ENCODE measurements at regions not wholly inside any gene's neighbourhood (a gene's known extent, or its start where the extent isn't known, plus 50 kb on each side); places are given as distances from the start of the nearest gene placed in this dataset.

DNA sequence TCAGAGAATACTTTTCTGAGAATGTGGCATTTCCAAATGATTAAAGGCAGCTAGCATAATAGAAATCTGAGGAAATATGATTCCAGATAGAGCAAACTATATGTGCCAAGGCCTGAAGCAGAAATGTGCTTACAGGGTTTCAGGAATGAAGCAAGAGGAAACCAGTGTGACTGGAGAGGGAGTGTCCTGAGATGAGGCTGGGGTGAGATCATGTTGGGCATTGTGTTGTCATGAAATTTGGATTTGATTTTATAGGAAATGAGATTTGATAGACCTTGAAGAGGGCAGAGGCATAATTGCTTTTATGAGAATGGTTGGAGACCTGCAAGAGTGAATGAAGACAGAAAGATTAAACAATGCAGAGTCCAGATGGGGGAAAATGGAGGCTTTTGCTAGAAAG is 338.1 kb upstream of the SNX7 start:
- Histone ChIP-seq H3K4me3 (ENCODE audit: low read length in 3 of 3) (no peak overlapping the region), H3K36me3 (ENCODE audit: control insufficient read depth in 2 of 3, insufficient read depth in 3 of 3, low read length in 3 of 3) (no peaks in the 10 kb centered on the region), H3K27me3 (ENCODE audit: control insufficient read depth, insufficient read depth, low read length) (no peaks in the 10 kb centered on the region), H3K9me3 (ENCODE audit: control insufficient read depth in 2 of 3, insufficient read depth in 1 of 3, low read length in 3 of 3) (no peaks in the 10 kb centered on the region), H3K9ac (ENCODE audit: low read length in 3 of 3) (no peak overlapping the region), H3K4me1 (ENCODE audit: control insufficient read depth in 2 of 3, insufficient read depth in 2 of 3, low read depth in 1 of 3, low read length in 3 of 3) (peaks cover 0 to 2% (median 0%) of the 10 kb centered on the region in 3 donors), H3K27ac (ENCODE audit: low read depth in 2 of 2, low read length in 2 of 2) (no peak overlapping the region)
- intact Hi-C loops (cut with DNase I), result no loop called here
- TF ChIP-seq, protein P1, sequence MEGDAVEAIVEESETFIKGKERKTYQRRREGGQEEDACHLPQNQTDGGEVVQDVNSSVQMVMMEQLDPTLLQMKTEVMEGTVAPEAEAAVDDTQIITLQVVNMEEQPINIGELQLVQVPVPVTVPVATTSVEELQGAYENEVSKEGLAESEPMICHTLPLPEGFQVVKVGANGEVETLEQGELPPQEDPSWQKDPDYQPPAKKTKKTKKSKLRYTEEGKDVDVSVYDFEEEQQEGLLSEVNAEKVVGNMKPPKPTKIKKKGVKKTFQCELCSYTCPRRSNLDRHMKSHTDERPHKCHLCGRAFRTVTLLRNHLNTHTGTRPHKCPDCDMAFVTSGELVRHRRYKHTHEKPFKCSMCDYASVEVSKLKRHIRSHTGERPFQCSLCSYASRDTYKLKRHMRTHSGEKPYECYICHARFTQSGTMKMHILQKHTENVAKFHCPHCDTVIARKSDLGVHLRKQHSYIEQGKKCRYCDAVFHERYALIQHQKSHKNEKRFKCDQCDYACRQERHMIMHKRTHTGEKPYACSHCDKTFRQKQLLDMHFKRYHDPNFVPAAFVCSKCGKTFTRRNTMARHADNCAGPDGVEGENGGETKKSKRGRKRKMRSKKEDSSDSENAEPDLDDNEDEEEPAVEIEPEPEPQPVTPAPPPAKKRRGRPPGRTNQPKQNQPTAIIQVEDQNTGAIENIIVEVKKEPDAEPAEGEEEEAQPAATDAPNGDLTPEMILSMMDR (IDR thresholded peaks at IDR 0.05; ENCODE audit: borderline replicate concordance, extremely low read depth, insufficient read depth), result no peak
- no peak for DNase-seq
- FAIRE-seq, result no peak

DNA sequence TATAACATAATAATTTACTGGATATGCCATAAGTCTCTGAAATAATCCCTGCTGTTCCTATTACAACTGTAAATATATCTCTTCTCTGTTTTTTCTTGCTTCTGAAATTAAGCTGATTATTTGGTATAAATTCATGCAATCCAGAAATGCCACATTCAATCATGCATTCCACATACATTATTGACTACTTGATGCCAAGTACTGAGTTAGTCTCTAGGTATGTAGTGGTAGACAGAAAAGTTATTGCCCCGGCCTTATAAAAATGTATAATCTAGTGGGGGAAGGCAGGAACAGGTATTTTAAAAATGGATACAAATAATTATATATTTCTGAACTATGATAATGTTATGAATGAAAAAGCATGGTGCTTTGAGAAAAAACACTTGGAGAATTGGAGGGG is 338.6 kb upstream of the SNX7 start:
- Histone ChIP-seq H3K4me1 (ENCODE audit: control insufficient read depth in 2 of 3, insufficient read depth in 2 of 3, low read depth in 1 of 3, low read length in 3 of 3) (peaks cover 0 to 2% (median 0%) of the 10 kb centered on the region in 3 donors), H3K36me3 (ENCODE audit: control insufficient read depth in 2 of 3, insufficient read depth in 3 of 3, low read length in 3 of 3) (no peaks in the 10 kb centered on the region), H3K27ac (ENCODE audit: low read depth in 2 of 2, low read length in 2 of 2) (no peak overlapping the region), H3K27me3 (ENCODE audit: control insufficient read depth, insufficient read depth, low read length) (no peaks in the 10 kb centered on the region), H3K9ac (ENCODE audit: low read length in 3 of 3) (no peak overlapping the region), H3K9me3 (ENCODE audit: control insufficient read depth in 2 of 3, insufficient read depth in 1 of 3, low read length in 3 of 3) (no peaks in the 10 kb centered on the region), H3K4me3 (ENCODE audit: low read length in 3 of 3) (no peak overlapping the region)
- no peak for FAIRE-seq
- no peak for DNase-seq
- TF ChIP-seq, protein P1 (IDR thresholded peaks at IDR 0.05; ENCODE audit: borderline replicate concordance, extremely low read depth, insufficient read depth), result no peak
- intact Hi-C loops (cut with DNase I), result no loop called here

DNA sequence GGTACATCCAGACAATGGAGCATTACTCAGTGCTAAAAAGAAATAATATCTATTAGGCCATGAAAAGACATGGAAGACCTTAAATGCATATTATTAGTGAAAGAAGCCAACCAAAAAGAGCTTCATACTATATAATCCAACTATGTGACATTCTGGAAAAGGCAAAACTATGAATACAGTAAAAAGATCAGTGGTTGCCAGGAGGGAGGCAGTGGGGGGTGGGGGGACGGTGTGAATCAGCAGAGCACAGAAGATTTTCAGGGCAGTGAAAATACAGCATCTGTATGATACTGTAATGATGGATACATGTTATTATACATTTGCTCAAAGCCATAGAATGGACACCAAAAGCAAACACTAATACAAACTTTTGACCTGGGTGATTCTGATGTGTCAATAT is 339.4 kb upstream of the SNX7 start:
- DNase-seq (no peak), FAIRE-seq (no peak)
- TF ChIP-seq, protein P1 (IDR thresholded peaks at IDR 0.05; ENCODE audit: borderline replicate concordance, extremely low read depth, insufficient read depth), result no peak
- H3K27ac ChIP-seq (ENCODE audit: low read depth in 2 of 2, low read length in 2 of 2), result no peak overlapping the region
- H3K9me3 ChIP-seq (ENCODE audit: control insufficient read depth in 2 of 3, insufficient read depth in 1 of 3, low read length in 3 of 3), result no peaks in the 10 kb centered on the region
- H3K4me3 ChIP-seq (ENCODE audit: low read length in 3 of 3), result no peak overlapping the region
- intact Hi-C loops (cut with DNase I), result no loop called here
- peaks cover 0 to 2% (median 0%) of the 10 kb centered on the region in 3 donors for H3K4me1 ChIP-seq (ENCODE audit: control insufficient read depth in 2 of 3, insufficient read depth in 2 of 3, low read depth in 1 of 3, low read length in 3 of 3)
- H3K36me3 ChIP-seq (ENCODE audit: control insufficient read depth in 2 of 3, insufficient read depth in 3 of 3, low read length in 3 of 3), result no peaks in the 10 kb centered on the region
- H3K9ac ChIP-seq (ENCODE audit: low read length in 3 of 3), result no peak overlapping the region
- no peaks in the 10 kb centered on the region for H3K27me3 ChIP-seq (ENCODE audit: control insufficient read depth, insufficient read depth, low read length)

DNA sequence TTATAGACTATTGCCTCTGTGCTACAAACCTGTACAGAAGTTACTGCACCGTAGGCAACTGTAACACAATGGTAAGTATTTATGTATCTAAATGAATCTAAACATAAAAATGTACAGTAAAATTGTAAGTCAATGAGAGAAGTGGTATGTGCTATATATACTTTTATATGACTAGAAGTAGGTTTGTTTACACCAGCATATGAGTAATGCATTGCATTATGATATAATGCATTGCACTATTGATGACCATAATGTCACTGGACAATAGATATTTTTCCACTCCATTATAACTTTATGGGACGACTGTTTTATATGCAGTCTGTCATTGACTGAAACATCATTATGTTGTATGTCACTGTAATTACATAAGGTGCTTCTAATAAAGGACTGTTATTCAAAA is 340.3 kb upstream of the SNX7 start:
- Histone ChIP-seq H3K27ac (ENCODE audit: low read depth in 2 of 2, low read length in 2 of 2) (no peak overlapping the region), H3K36me3 (ENCODE audit: control insufficient read depth in 2 of 3, insufficient read depth in 3 of 3, low read length in 3 of 3) (no peaks in the 10 kb centered on the region), H3K4me1 (ENCODE audit: control insufficient read depth in 2 of 3, insufficient read depth in 2 of 3, low read depth in 1 of 3, low read length in 3 of 3) (no peaks in the 10 kb centered on the region), H3K27me3 (ENCODE audit: control insufficient read depth, insufficient read depth, low read length) (no peaks in the 10 kb centered on the region), H3K9ac (ENCODE audit: low read length in 3 of 3) (no peak overlapping the region), H3K4me3 (ENCODE audit: low read length in 3 of 3) (no peak overlapping the region), H3K9me3 (ENCODE audit: control insufficient read depth in 2 of 3, insufficient read depth in 1 of 3, low read length in 3 of 3) (no peaks in the 10 kb centered on the region)
- TF ChIP-seq, protein P1 (IDR thresholded peaks at IDR 0.05; ENCODE audit: borderline replicate concordance, extremely low read depth, insufficient read depth), result no peak
- no peak for DNase-seq
- intact Hi-C loops (cut with DNase I), result no loop called here
- no peak for FAIRE-seq

Data from kidney (tissue), 13 donors.